ENCODE measurements at regions not wholly inside any gene's neighbourhood (a gene's known extent, or its start where the extent isn't known, plus 50 kb on each side); places are given as distances from the start of the nearest gene placed in this dataset.

- no peak for DNase-seq (ENCODE audit: extremely low spot score in 2 of 2)
- Histone ChIP-seq H3K4me3 (no peak overlapping the region), H3K9me3 (no peaks in the 10 kb centered on the region), H3K27ac (no peak overlapping the region), H3K27me3 (no peaks in the 10 kb centered on the region), H3K4me1 (no peaks in the 10 kb centered on the region), H3K36me3 (no peaks in the 10 kb centered on the region)
- no peak for TF ChIP-seq POLR2AphosphoS5 (IDR thresholded peaks at IDR 0.05; ENCODE audit: insufficient read depth in 1 of 2, low read depth in 1 of 2)
- intact Hi-C loops (cut with DNase I), result no loop called here
These were observed 222.3 kb downstream of the KATNAL1 start for GRCh38 chr13:30085087-30085486.

GRCh38 chr13:30082391-30082790 lies 225.0 kb downstream of the KATNAL1 start:
- Histone ChIP-seq H3K36me3 (no peaks in the 10 kb centered on the region), H3K27me3 (no peaks in the 10 kb centered on the region), H3K27ac (no peak overlapping the region), H3K4me1 (no peaks in the 10 kb centered on the region), H3K4me3 (no peak overlapping the region), H3K9me3 (no peaks in the 10 kb centered on the region)
- DNase-seq (ENCODE audit: extremely low spot score in 2 of 2), result peak in 1 of 2 donors; percentile 22
- no peak for TF ChIP-seq POLR2AphosphoS5 (IDR thresholded peaks at IDR 0.05; ENCODE audit: insufficient read depth in 1 of 2, low read depth in 1 of 2)
- TF ChIP-seq CTCF (IDR thresholded peaks at IDR 0.05), result no peak
- no peak for TF ChIP-seq POLR2A (IDR thresholded peaks at IDR 0.05)
- intact Hi-C loops (cut with DNase I), result no loop called here

GRCh38 chr13:30081331-30081730 lies 226.0 kb downstream of the KATNAL1 start:
- no peaks in the 10 kb centered on the region for H3K27me3 ChIP-seq
- no peak overlapping the region for H3K4me3 ChIP-seq
- no peaks in the 10 kb centered on the region for H3K9me3 ChIP-seq
- intact Hi-C loops (cut with DNase I), result no loop called here
- no peak for TF ChIP-seq CTCF (IDR thresholded peaks at IDR 0.05)
- no peak for TF ChIP-seq POLR2AphosphoS5 (IDR thresholded peaks at IDR 0.05; ENCODE audit: insufficient read depth in 1 of 2, low read depth in 1 of 2)
- no peak for TF ChIP-seq POLR2A (IDR thresholded peaks at IDR 0.05)
- DNase-seq (ENCODE audit: extremely low spot score in 2 of 2), result no peak
- H3K36me3 ChIP-seq, result no peaks in the 10 kb centered on the region
- no peaks in the 10 kb centered on the region for H3K4me1 ChIP-seq
- no peak overlapping the region for H3K27ac ChIP-seq

GRCh38 chr13:30079501-30079900 lies 227.8 kb downstream of the KATNAL1 start:
- H3K9me3 ChIP-seq, result no peaks in the 10 kb centered on the region
- no peak for DNase-seq (ENCODE audit: extremely low spot score in 2 of 2)
- no peaks in the 10 kb centered on the region for H3K4me1 ChIP-seq
- intact Hi-C loops (cut with DNase I), result no loop called here
- H3K27me3 ChIP-seq, result no peaks in the 10 kb centered on the region
- no peaks in the 10 kb centered on the region for H3K36me3 ChIP-seq
- H3K27ac ChIP-seq, result no peak overlapping the region
- H3K4me3 ChIP-seq, result no peak overlapping the region
- no peak for TF ChIP-seq POLR2AphosphoS5 (IDR thresholded peaks at IDR 0.05; ENCODE audit: insufficient read depth in 1 of 2, low read depth in 1 of 2)
- TF ChIP-seq CTCF (IDR thresholded peaks at IDR 0.05), result no peak
- no peak for TF ChIP-seq POLR2A (IDR thresholded peaks at IDR 0.05)

- H3K27me3 ChIP-seq, result no peaks in the 10 kb centered on the region
- TF ChIP-seq CTCF (IDR thresholded peaks at IDR 0.05) (no peak), POLR2AphosphoS5 (IDR thresholded peaks at IDR 0.05; ENCODE audit: insufficient read depth in 1 of 2, low read depth in 1 of 2) (no peak), POLR2A (IDR thresholded peaks at IDR 0.05) (no peak)
- DNase-seq (ENCODE audit: extremely low spot score in 2 of 2), result no peak
These were observed 227.6 kb upstream of the UBL3 start for GRCh38 chr13:30078059-30078458.

More at GRCh38 chr13:30078059-30078458, 227.6 kb upstream of the UBL3 start:
- intact Hi-C loops (cut with DNase I), result no loop called here
- Histone ChIP-seq H3K9me3 (no peaks in the 10 kb centered on the region), H3K36me3 (no peaks in the 10 kb centered on the region), H3K4me3 (no peak overlapping the region), H3K27ac (no peak overlapping the region), H3K4me1 (no peaks in the 10 kb centered on the region)
